ENCODE measurements at regions not wholly inside any gene's neighbourhood (a gene's known extent, or its start where the extent isn't known, plus 50 kb on each side); places are given as distances from the start of the nearest gene placed in this dataset.

- in situ Hi-C loops (cut with MboI), result no loop called here
Measured at GRCh38 chrX:137164329-137164728, 130.5 kb upstream of the GPR101 start.

GRCh38 chrX:137151403-137151802 lies 117.6 kb upstream of the GPR101 start:
- TF ChIP-seq IKZF2 (IDR thresholded peaks at IDR 0.05) (no peak), EZH2 (IDR thresholded peaks at IDR 0.05; ENCODE audit: borderline replicate concordance, control insufficient read depth, low read depth, low read length) (no peak), TARDBP (IDR thresholded peaks at IDR 0.05; ENCODE audit: borderline replicate concordance) (no peak), CREB1 (IDR thresholded peaks at IDR 0.05; ENCODE audit: low read depth) (no peak), GABPA (IDR thresholded peaks at IDR 0.05; ENCODE audit: low read depth) (no peak), IKZF1 (conservative IDR thresholded peaks at IDR 0.05) (no peak), HDAC2 (IDR thresholded peaks at IDR 0.05) (no peak), BRCA1 (IDR thresholded peaks at IDR 0.05; ENCODE audit: low read depth, low read length) (no peak), TCF12 (IDR thresholded peaks at IDR 0.05; ENCODE audit: low read depth, low read length) (no peak)
- Histone ChIP-seq H3K4me3 (no peak overlapping the region), H4K20me1 (ENCODE audit: control insufficient read depth, insufficient read depth) (no peaks in the 10 kb centered on the region), H3K79me2 (ENCODE audit: control insufficient read depth, insufficient read depth, low read length) (no peaks in the 10 kb centered on the region), H3K4me1 (ENCODE audit: control insufficient read depth, insufficient read depth, low read length) (no peaks in the 10 kb centered on the region), H3K27me3 (replicated peaks in 1 of 2; ENCODE audit: control insufficient read depth in 2 of 2, insufficient read depth in 2 of 2, low read length in 1 of 2) (no peaks in the 10 kb centered on the region), H2AFZ (ENCODE audit: control insufficient read depth, low read depth, low read length) (no peak overlapping the region), H3K9ac (ENCODE audit: control insufficient read depth, insufficient read depth, low read length) (no peak overlapping the region), H3K36me3 (ENCODE audit: control insufficient read depth in 2 of 2, insufficient read depth in 2 of 2, low read length in 1 of 2) (no peaks in the 10 kb centered on the region), H3K9me3 (replicated peaks; ENCODE audit: control insufficient read depth, insufficient read depth, low read length) (no peaks in the 10 kb centered on the region), H3K4me2 (ENCODE audit: control insufficient read depth, insufficient read depth) (no peak overlapping the region), H3K27ac (ENCODE audit: control insufficient read depth, insufficient read depth) (no peak overlapping the region)
- in situ Hi-C loops (cut with MboI) (no loop called here), intact Hi-C loops (cut with micrococcal nuclease; ENCODE audit: unreplicated experiment) (no loop called here)
- 0% methylated on average over 3 of the region's 3 CpGs for WGBS (ENCODE audit: insufficient coverage, insufficient replicate concordance, low lambda C conversion rate, missing lambda C conversion rate)
- ChIA-PET POLR2A (no interaction called here), SMC1A (ENCODE audit: uncharacterized antibody, unreplicated experiment) (no interaction called here), CTCF (no interaction called here), RAD21 (ENCODE audit: unreplicated experiment) (no interaction called here)
- no TSS peak for BruUV-seq (replicated peaks)
- no peak for ATAC-seq
- DNase-seq (ENCODE audit: low read depth, low spot score), result no peak
- no peak for FAIRE-seq

More at GRCh38 chrX:137164329-137164728, 130.5 kb upstream of the GPR101 start:
- Histone ChIP-seq H3K9me3 (replicated peaks; ENCODE audit: control insufficient read depth, insufficient read depth, low read length) (no peaks in the 10 kb centered on the region), H3K4me1 (ENCODE audit: control insufficient read depth, insufficient read depth, low read length) (no peaks in the 10 kb centered on the region), H3K79me2 (ENCODE audit: control insufficient read depth, insufficient read depth, low read length) (no peaks in the 10 kb centered on the region), H3K4me2 (ENCODE audit: control insufficient read depth, insufficient read depth) (no peak overlapping the region), H2AFZ (ENCODE audit: control insufficient read depth, low read depth, low read length) (no peak overlapping the region), H4K20me1 (ENCODE audit: control insufficient read depth, insufficient read depth) (no peaks in the 10 kb centered on the region), H3K4me3 (no peak overlapping the region), H3K27ac (ENCODE audit: control insufficient read depth, insufficient read depth) (no peak overlapping the region), H3K27me3 (replicated peaks in 1 of 2; ENCODE audit: control insufficient read depth in 2 of 2, insufficient read depth in 2 of 2, low read length in 1 of 2) (no peaks in the 10 kb centered on the region), H3K9ac (ENCODE audit: control insufficient read depth, insufficient read depth, low read length) (no peak overlapping the region), H3K36me3 (ENCODE audit: control insufficient read depth in 2 of 2, insufficient read depth in 2 of 2, low read length in 1 of 2) (no peaks in the 10 kb centered on the region)
- RAD21 ChIA-PET (ENCODE audit: unreplicated experiment), result no interaction called here
- SMC1A ChIA-PET (ENCODE audit: uncharacterized antibody, unreplicated experiment), result interaction anchor here (0.6 to 1.4 kb wide), 2 partner anchors 869 to 1582 kb away, joined by 3 read pairs; no protein-coding TSS in a partner anchor
- intact Hi-C loops (cut with micrococcal nuclease; ENCODE audit: unreplicated experiment), result no loop called here
- TF ChIP-seq ZBTB33 (IDR thresholded peaks at IDR 0.05), result no peak
- POLR2A ChIA-PET, result no interaction called here
- DNase-seq (ENCODE audit: low read depth, low spot score), result no peak
- CTCF ChIA-PET, result interaction anchor here (0.8 to 1.3 kb wide), 2 partner anchors 10 to 16 kb away, joined by 3 read pairs; no protein-coding TSS in a partner anchor
- no peak for FAIRE-seq
- 6% methylated on average over 3 of the region's 3 CpGs for WGBS (ENCODE audit: insufficient coverage, insufficient replicate concordance, low lambda C conversion rate, missing lambda C conversion rate)
- BruUV-seq (replicated peaks), result no TSS peak
- no peak for ATAC-seq
